DMS153 (cell line): ENCODE measurements at regions not wholly inside any gene's neighbourhood (a gene's known extent, or its start where the extent isn't known, plus 50 kb on each side); places are given as distances from the start of the nearest gene placed in this dataset.

Experiments used
- DNase-seq: peaks from one replicate; lab custom pipeline; 2025; lab: John Stamatoyannopoulos, UW

DNA sequence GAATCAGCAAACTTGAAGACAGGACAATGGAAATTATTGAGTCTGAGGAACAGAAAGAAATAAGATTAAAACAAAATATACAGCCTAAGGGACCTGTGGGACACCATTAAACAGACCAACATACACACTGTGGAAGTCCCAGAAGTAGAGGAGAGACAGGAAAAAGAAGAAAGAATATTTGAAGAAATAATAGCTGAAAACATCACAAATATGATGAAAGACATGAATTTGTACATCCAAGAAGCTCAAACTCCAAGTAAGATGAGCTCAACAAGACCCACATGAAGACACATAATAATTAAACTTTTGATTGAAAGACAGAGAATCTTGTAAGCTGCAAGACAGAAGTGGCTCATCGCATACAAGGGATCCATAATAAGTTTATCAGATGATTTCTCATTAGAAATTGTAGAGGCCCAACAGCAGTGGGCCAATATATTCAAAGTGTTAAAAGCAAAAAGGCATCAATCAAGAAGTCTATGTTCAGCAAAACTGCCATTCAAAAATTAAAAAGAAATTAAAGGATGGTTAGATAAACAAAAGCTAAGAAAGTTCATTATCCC is 311.3 kb upstream of the ADGRL2 start:
- no peak for DNase-seq

DNA sequence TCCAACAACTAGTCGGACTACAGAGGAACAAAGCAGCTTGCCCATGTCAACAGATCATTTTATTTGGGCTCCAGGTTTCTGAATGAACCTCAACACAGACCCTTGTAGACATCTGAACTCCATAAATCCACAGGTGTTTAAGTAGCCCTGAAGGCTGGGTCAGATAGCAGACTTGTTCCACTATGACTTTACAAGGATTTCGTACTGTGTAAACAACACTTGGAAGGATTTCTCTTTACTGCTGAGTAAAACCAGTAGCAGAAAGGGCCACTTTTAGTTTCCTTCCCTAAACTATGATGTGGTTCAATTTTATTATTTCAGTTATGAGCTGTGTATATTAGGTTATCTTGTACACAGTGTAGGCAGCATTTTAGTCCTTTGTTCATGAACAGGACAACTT is 316.4 kb upstream of the ADGRL2 start:
- DNase-seq: peak; percentile 19

DNA sequence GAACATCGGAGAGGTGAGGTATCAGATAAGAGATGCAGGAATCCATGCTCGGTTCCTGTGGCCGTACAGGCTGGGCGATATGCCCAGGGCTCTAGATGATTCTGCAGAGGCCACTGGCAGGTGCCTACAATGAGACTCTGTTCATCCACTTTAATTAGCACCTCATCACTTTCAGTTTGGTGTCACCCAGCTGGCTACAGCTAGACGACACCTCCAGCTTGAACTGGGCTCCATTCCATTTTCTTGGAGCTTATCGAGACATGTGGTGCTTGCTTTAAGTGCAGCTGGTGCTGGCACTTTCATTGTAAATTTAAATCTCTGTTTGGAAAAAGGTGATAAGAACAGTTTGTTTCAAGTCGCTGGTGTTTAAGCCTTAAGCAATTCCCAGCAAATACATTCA is 322.5 kb upstream of the ADGRL2 start:
- DNase-seq: no peak

DNA sequence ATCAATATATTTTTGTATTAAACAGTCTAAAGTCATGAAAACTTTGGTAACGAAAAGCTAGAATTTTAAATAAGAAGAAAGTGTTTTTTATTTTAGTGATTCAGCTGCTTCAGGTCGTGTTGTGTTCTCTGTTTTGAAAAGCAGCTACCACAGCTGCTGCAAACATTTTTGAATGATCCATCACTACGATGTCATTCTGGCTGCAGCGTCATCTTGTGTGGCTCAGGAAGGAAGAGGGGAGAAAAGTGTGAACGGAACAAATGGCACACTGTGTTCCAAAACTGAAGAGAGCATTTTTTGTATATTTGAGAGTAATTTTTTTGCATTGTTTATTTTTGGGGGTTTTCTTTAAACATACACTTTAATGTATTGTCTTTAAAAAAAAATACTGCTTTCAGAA is 323.0 kb upstream of the ADGRL2 start:
- DNase-seq: no peak

DNA sequence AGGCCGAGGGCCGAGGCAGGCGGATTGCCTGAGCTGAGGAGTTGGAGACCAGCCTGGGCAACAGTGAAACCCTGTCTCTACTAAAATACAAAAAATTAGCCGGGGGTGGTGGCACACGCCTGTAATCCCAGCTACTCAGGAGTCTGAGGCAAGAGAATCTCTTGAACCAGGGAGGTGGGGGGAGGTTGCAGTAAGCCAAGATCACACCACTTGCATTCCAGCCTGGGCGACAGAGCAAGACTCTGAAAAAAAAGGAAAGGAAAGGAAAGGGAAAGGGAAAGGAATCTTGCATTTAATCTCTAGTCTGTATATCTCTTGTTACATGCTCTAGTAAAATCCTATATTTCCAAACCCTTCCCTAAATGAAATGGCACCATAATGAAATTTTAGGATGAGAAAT is 328.3 kb upstream of the ADGRL2 start:
- no peak for DNase-seq

DNA sequence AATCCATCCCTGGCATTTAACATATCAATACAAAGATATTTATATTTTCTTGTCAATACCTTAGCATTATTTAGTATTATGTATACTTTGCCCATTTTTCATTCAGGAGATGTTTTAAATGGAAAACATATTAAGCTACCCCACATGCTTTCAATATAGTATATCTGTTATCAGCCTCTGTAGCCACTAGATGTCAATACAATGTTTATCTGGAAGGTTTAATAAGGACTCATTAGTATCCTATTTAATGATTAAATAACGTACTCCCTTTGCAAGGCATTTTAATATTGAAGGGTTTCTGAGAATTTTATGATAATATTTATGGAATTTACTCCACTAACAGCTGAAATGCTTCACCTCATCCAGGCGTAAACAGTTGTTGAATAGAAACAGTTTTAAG is 329.5 kb upstream of the ADGRL2 start:
- DNase-seq: no peak

DNA sequence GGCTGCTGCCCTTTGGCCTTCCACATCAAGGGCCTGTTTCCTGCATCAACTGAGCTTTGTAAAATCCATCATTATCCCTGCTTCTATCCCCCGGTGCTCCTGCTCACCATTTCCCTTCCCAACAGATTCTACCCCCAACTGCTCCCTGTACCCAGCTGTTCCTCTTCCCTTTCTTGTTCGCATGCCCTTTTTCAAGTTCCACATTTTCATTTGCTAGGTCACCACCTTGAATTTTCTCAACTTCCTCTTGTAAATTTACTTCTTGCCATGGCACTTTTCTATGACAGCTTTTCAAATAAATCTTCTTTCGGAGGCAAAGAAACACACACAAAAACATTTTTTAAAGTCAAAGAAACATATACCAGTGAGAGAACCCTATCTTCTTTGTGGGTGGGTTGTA is 330.5 kb upstream of the ADGRL2 start:
- DNase-seq: no peak

DNA sequence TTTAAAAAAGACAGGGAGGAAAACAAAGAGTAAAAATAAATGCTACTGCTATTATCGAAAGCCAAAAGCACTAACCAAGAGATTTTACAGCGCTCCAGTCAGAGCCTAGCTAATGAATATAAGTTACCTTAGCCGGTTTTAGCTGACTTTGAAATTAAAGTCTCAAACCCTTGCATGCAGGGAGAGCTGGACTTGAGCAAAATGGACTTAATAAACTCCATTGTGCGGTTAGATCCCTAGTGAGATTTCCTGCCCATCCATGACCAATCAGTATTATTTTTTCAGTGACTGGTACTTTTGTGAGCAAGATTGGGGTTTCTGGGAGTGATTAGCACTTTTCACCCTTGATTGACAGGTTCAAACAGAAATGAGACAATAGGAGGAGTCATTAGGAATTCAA is 333.4 kb upstream of the ADGRL2 start:
- DNase-seq: no peak

DNA sequence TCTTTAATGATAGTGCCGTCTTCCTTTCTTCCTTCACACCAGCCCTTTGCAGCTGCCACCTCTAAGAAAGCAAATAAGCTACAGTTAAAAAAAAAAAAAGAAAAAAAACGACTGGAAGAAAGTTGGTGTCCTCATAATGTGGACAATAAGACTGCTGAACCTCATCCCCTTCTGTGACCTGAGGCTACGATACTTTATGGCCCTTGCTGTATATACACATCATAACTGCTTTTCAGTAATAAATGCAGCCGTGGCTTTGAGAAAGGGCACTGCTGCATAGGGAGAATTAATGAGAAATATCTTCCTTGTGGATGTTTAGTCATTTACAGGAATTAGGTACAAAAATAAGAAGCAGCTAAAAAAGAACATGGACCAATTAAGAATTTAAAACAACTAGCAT is 333.8 kb upstream of the ADGRL2 start:
- DNase-seq: no peak

DNA sequence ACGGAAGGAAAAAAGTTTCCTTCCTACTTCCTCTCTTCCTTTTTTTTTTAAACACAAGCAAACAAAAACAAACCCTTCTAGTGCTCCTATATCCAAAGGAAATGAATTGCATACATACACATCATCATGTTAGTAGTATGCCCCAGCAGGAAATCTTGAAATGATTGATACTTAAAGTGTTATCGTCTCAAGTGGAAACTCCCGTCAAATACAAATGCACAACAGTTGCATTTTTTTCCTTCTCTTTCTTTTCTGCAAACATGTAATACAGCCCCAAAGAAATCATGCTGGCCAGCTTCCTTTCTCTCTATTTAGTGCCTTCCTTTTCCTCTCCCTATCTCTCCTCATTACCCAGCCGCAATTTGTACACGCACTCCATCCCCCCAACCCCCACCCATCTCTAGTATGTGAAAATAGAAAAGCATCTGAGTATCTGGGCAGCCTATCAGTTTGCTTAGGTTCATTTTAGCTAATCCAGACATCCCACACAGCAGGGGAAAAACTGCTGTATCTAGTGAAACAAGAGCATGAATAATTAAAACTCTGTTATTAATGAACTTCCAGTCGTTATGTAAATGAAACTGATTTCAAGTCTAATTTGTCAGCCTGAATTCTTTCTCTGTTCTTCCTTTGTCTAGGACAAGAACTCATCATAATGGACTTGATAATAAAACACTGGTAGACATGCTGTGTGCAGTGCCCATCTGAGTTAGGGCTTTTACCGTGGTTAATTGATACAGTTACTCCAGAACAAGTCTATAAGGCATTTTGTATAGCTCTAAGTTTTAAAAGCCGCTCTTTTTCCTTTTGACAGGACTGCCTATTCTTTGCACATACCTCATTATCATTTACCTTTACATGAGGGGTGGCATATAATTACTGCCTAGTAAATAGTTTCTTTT is 336.5 kb upstream of the ADGRL2 start:
- no peak for DNase-seq

DNA sequence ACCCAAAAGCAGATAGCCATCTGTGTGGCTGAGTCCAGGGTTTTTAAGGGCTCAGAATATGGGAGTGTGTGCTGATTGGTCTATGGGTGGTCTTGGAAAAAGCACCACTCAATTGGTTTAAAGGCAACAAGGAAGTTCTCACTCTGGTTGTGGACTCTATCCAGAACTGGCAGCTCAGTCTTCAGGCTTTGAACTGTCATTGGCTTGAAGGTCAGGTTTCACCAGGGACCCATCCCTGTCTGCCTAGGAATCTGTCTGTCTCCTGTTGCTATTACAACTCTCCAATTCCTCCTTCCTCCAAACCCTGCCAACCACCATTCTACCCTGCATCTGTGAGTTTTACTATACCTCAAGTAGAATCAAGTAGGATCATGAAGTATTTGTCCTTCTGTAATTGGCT is 341.7 kb upstream of the ADGRL2 start:
- no peak for DNase-seq

DNA sequence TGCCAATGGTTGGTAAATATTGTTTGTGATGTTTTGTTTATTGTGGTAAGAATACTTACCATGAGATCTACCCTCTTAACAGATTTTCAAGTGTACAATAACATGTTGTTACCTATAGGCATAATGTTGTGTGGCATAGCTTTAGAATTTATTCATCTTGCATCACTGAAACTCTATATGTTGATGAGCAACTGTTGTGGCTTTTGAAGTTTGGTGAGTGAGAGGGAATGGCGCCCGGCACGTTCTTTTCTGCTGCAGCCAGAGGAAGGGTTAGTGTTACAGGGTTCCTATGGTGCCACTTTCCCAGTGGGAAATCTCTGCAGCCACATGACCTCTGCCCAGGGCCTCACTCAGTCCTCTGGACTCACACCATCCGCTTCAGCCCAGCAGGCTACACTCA is 342.5 kb upstream of the ADGRL2 start:
- DNase-seq: no peak

DNA sequence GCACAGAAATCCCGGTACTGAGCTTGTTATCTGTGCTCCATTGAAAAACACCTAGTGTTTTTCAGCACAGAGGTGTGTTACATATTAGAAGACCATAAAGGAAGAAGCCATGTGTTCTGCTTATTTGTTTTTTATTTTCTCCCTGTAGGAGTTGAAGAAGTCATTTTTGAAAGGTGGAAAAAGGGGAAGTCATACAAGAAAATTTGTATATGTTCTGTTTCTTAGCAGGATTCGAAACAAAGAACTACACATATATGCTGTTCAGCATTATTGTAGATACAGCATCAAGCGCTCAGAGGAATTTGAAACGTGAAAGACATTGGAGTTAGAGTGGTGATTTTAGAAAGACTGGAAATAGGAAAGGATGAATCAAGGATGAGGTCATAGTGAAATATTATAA is 345.3 kb upstream of the ADGRL2 start:
- DNase-seq: no peak

DNA sequence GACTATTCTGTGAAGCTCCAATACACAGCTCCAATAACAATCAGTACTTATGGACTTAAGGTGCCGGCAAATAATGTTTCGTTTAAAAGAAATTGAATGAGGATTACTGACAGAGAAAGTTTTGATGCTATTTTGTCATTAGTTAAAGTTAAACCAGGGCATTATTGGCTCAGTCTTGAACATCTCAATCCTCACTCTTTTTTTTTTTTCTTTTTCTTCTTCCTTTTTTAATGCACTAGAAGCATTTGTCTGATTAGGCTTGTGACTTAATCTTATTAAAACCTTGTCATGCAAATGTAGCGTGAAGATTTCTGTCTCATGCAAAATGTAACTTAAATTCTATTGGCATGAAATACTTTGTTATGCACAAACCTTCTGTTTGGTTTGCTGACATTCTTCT is 346.8 kb upstream of the ADGRL2 start:
- no peak for DNase-seq

DNA sequence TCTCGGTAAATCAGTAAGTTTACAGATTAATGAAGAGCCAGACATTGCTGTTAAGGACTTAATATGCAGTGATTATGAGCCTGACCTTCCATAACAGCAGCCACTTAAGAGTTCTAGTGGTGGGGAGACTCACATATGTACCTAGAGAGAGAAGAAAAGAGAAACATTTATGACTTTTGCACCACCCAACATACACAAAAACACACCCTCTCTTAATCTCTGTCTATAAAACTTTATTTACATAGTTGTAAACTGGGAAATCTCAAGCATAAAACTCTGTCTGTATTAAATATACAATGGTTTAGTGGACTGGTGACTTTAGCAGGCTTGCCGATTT is 347.4 kb upstream of the ADGRL2 start:
- DNase-seq: peak; percentile 28

DNA sequence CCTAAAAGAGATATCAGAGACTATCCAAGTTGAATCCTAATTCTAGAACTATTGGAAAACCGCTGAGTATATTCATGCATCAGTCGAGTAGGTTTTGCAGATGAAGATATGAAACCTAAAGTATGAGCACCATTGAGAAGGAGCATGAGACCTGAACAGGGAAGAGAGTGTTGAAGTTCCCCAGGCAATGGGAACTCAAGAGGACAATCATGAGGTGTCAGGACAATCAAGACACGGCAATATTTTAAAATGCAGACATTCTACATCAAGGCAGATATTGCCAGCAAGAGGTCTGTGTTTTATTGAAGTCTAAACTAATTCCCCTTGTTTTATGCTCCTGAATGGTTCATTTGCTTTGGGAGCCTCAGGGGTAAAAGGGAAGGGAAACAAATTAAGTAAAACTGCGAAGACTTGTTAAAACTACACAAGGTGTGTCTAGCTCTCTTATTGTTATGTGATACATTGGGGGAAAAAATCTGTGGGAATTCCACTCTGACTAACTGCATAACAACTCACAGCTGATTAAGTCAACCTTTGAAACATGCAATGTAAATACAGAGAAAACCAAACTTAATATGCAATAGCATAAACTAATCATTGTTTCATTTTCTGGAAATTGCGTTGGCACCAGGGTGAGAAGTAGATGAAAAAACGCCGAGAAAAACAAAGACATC is 347.9 kb upstream of the ADGRL2 start:
- no peak for DNase-seq

DNA sequence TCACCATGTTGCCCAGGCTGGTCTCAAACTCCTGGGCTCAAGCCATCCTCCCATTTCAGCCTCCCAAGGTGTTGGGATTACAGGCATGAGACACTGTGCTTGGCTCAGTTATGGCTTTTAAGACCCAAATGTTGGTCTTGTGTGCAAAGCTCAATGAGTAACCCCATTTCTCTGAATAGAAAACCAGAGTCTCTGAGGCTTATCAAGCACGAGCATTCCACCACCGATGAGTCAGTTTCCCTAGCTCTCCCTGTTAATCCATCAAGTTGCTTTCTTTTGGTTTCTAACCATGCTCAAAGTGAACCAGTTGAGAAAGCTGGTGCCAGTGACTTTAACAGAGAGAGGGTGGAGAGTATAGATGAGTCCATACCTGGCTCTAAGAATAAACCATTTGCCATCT is 350.9 kb upstream of the ADGRL2 start:
- no peak for DNase-seq

DNA sequence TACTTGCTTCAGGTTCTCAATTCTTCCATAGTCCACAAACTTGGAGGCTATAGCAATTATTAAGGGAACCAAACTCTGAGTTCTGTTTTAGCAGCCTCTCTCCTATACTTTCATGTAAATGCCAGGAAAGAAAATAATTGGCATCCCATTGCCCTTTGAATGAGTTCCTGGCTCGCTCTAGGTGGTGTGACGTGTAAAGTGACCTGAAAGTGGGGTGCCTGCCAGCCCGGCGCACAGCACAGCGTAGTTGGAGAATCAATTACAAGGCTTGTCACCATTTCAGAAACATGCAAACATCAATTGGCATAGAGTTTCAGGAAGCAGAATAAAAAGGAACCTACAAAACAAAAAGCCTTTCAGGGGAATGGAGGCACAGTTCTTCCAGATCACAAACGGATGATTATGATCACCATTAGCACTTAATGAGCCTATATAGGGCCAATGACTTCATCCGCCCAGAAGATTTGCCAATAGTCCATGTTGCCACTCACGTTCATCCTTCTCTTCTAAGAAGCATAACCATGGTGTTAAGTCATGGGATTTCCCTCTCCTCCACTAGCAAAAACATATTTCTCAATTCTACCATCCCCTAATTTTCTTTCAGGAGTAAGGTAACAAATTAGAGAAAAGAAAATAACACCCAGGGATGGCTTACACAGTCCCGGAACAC is 354.6 kb upstream of the ADGRL2 start:
- DNase-seq: peak; percentile 90

DNA sequence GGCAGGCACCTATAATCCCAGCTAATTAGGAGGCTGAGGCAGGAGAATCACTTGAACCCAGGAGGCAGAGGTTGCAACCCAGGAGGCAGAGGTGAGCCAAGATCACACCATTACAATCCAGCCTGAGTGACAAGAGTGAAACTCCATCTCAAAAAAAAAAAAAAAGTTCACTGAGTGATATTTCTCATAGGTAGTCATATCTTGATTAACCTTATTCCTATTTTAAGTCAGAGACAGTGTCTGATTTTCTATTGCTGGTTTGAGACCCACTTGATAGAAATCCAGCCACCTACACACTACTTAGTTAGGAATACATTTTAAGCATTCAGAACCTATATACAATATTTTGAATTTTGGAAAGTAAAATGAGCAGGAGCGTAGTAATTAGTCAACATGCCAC is 357.4 kb upstream of the ADGRL2 start:
- DNase-seq: no peak

DNA sequence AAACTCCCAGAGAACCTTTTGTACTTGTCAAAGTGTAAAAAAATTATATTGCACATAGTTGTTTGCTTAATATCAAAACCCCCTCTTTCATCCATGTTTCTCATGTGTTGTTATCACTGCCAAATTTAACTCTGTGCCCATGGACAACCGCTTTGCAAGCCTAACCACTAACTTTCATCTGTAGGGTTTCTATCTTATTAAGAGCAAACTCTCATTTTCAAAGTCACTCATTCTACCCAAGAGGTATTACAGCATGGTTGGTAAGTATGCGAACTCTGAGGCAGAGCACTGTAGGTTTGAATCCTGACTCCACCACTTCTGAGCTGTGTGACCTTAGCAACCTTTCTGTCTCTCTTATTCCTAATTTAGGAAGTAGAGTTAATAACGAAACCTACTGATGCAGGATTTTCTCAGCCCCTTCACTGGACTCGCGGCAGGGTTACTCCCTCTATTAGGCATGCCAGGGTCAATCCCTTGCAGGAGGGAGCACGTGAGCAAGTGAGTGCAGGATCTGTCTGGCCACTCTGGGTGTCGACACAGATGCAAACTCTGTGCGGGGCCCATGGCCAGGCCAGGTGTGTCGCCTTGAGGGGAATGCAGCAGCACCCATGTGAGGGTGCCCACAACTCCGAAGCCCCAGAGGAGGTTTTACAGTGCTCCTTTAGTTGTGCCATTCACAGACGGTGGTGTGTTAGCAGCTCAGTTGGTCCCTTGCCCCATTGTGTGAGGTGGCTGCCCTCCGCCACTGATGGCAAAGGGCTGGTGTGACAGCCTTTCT is 361.5 kb upstream of the ADGRL2 start:
- DNase-seq: no peak

DNA sequence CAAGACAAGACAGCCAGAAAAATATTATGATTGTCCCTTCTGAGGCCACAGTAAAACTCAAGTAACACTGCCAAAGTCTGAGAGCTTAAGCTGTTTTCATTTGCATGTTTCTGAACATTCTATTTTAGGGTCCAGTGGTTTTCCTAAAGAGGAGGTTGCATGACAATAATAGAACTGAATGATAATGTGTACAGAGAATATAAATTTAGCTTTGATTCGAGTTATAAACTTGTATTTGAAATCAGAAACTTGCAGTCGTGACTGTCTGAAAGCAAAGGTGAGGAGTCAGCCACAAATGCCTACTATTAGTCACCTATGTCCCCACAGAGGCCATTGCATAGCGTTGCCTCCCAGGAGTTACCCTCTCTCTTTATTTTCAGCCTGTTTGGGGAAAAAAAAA is 363.1 kb upstream of the ADGRL2 start:
- DNase-seq: no peak

DNA sequence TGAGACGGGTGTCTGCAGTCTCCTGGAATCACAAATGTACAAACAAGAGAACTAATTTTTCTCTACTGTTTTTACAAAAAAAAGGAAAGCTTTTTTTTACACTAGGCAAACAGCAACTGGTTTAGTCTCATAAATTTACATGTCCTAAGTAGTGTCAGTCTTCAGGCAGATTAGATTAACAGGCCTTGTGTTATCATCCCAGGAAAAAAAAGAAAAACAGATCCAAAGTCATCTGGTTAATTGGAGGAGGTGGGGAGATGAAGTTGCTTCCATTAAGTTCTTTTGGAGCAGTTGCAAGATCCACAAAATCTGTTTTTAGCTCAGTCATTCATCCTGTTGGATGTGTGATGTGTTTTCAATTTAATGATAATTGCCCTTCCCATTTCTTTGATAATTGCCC is 363.5 kb upstream of the ADGRL2 start:
- no peak for DNase-seq
